ENCODE measurements at regions not wholly inside any gene's neighbourhood (a gene's known extent, or its start where the extent isn't known, plus 50 kb on each side); places are given as distances from the start of the nearest gene placed in this dataset.

DNA sequence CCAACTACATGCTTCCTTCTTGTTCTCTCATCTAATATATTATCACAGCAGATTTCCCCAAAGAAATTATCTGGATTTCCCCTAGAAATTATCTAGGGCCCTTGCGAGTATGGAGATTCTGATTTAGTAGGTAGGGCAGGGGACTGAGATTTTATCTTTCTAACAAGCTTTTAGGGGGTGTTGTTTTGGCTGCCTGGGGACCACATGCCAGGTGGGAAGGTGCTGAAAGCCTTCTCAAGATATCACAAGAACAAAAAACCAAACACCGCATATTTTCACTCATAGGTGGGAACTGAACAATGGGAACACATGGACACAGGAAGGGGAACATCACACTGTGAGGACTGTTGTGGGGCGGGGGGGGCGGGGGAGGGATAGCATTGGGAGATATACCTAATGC lies 146.5 kb upstream of the CDH10 start:
- Histone ChIP-seq H3K27ac (ENCODE audit: low read depth, low read length) (no peak overlapping the region), H3K27me3 (replicated peaks in 1 of 4; ENCODE audit: control insufficient read depth in 3 of 4, extremely low read depth in 1 of 4, insufficient read depth in 3 of 4, low read length in 3 of 4) (no peaks in the 10 kb centered on the region), H2BK5ac (ENCODE audit: low read depth, low read length) (no peak overlapping the region), H2BK15ac (ENCODE audit: low read length) (no peak overlapping the region), H3K18ac (ENCODE audit: extremely low read depth, low read length) (no peak overlapping the region), H3K23ac (ENCODE audit: insufficient read length) (no peak overlapping the region), H4K8ac (ENCODE audit: extremely low read depth, insufficient read depth, low read length) (no peak overlapping the region), H2BK12ac (ENCODE audit: low read depth, low read length) (no peak overlapping the region), H4K5ac (ENCODE audit: insufficient read length, low read depth, low read length) (no peak overlapping the region), H3K4me1 (replicated peaks in 1 of 4; ENCODE audit: control insufficient read depth in 3 of 4, insufficient read depth in 4 of 4, low read length in 3 of 4) (no peaks in the 10 kb centered on the region), H3K4ac (replicated peaks; ENCODE audit: insufficient read length, low read depth, low read length) (no peak overlapping the region), H3K23me2 (ENCODE audit: low read depth, low read length) (no peaks in the 10 kb centered on the region), H3K9me3 (ENCODE audit: insufficient read depth in 2 of 2, low read depth in 1 of 2, low read length in 1 of 2) (no peaks in the 10 kb centered on the region), H2AK5ac (ENCODE audit: low read depth, low read length) (no peak overlapping the region), H4K20me1 (replicated peaks in 1 of 2; ENCODE audit: control insufficient read depth in 1 of 2, insufficient read depth in 2 of 2, low read length in 2 of 2) (no peaks in the 10 kb centered on the region), H2BK20ac (ENCODE audit: low read length) (no peak overlapping the region), H3K79me2 (ENCODE audit: control insufficient read depth in 1 of 2, insufficient read depth in 2 of 2, low read length in 2 of 2) (no peaks in the 10 kb centered on the region), H3K4me2 (ENCODE audit: insufficient read depth in 1 of 2, low read depth in 2 of 2, low read length in 2 of 2) (no peak overlapping the region), H4K91ac (replicated peaks; ENCODE audit: insufficient read length, low read length) (no peak overlapping the region), H3K14ac (ENCODE audit: insufficient read length) (no peak overlapping the region), H3K9ac (replicated peaks in 1 of 4; ENCODE audit: extremely low read depth in 1 of 4, low read depth in 3 of 4, low read length in 3 of 4) (no peak overlapping the region), H3K79me1 (ENCODE audit: low read depth, low read length) (no peaks in the 10 kb centered on the region), H2AFZ (ENCODE audit: low read length) (no peak overlapping the region), H3K36me3 (ENCODE audit: control insufficient read depth in 2 of 4, insufficient read depth in 4 of 4, low read length in 3 of 4) (no peaks in the 10 kb centered on the region), H3K4me3 (ENCODE audit: extremely low read depth in 1 of 4, insufficient read depth in 2 of 4, low read depth in 3 of 4, low read length in 4 of 4) (no peak overlapping the region), H2BK120ac (replicated peaks; ENCODE audit: low read depth, low read length) (no peak overlapping the region), H3K56ac (replicated peaks; ENCODE audit: insufficient read length, low read depth, low read length) (no peak overlapping the region)
- no peak for DNase-seq (ENCODE audit: low read depth in 1 of 2, low spot score in 2 of 2)
- ChIA-PET POLR2A (ENCODE audit: partially characterized antibody) (interaction anchor here (0.9 kb wide), 1 partner anchor 21 kb away, joined by 3 read pairs; no protein-coding TSS in a partner anchor), CTCF (ENCODE audit: partially characterized antibody) (no interaction called here)
- no peak for FAIRE-seq
- TF ChIP-seq CHD1 (IDR thresholded peaks at IDR 0.05; ENCODE audit: low read depth, low read length) (no peak), SAP30 (IDR thresholded peaks at IDR 0.05; ENCODE audit: insufficient read depth, insufficient replicate concordance, low read length) (no peak), TEAD4 (IDR thresholded peaks at IDR 0.05; ENCODE audit: low read depth, low read length) (no peak), HDAC6 (IDR thresholded peaks at IDR 0.05; ENCODE audit: low read depth, low read length) (no peak), SIN3A (conservative IDR thresholded peaks at IDR 0.05 in 1 of 2, IDR thresholded peaks at IDR 0.05 in 1 of 2; ENCODE audit: low read depth in 1 of 2, low read length in 2 of 2) (no peak), KDM4A (IDR thresholded peaks at IDR 0.05; ENCODE audit: low read depth, low read length, severe bottlenecking) (no peak), SIRT6 (IDR thresholded peaks at IDR 0.05; ENCODE audit: low read length) (no peak), BRCA1 (IDR thresholded peaks at IDR 0.05; ENCODE audit: low read depth, low read length) (no peak), TAF1 (IDR thresholded peaks at IDR 0.05; ENCODE audit: low read depth, low read length) (no peak), RAD21 (IDR thresholded peaks at IDR 0.05 in 1 of 2, conservative IDR thresholded peaks at IDR 0.05 in 1 of 2; ENCODE audit: low read depth in 2 of 2, low read length in 2 of 2) (no peak), SIX5 (IDR thresholded peaks at IDR 0.05; ENCODE audit: low read depth, low read length) (no peak)
- TF ChIP-seq, protein P1, sequence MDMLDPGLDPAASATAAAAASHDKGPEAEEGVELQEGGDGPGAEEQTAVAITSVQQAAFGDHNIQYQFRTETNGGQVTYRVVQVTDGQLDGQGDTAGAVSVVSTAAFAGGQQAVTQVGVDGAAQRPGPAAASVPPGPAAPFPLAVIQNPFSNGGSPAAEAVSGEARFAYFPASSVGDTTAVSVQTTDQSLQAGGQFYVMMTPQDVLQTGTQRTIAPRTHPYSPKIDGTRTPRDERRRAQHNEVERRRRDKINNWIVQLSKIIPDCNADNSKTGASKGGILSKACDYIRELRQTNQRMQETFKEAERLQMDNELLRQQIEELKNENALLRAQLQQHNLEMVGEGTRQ (IDR thresholded peaks at IDR 0.05; ENCODE audit: low read length) = no peak
- TF ChIP-seq, protein P2, sequence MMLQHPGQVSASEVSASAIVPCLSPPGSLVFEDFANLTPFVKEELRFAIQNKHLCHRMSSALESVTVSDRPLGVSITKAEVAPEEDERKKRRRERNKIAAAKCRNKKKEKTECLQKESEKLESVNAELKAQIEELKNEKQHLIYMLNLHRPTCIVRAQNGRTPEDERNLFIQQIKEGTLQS (IDR thresholded peaks at IDR 0.05; ENCODE audit: insufficient read depth, low read depth, low read length) = no peak
- WGBS, 2 experiments (ENCODE audit: extremely low coverage in 1 of 2, insufficient coverage in 1 of 2, insufficient read length in 1 of 2, insufficient replicate concordance in 2 of 2, low coverage in 1 of 2, low lambda C conversion rate in 2 of 2, missing lambda C conversion rate in 1 of 2) = 93% methylated on average over 3 of the region's 4 CpGs; no CpG with 5 or more reads in 1 of the 2 experiments

All from H1 (cell line).